GM12892 (cell line): ENCODE measurements at regions not wholly inside any gene's neighbourhood (a gene's known extent, or its start where the extent isn't known, plus 50 kb on each side); places are given as distances from the start of the nearest gene placed in this dataset.

Source experiments
- POLR2A ChIP-seq: IDR thresholded peaks from 2 replicates; pipeline ENCODE4 v1.6.1; 2011; ENCODE audit warnings: low read depth, low read length, control low read depth
- POLR2AphosphoS5 ChIP-seq: IDR thresholded peaks from 2 replicates; pipeline ENCODE4 v1.6.1; 2011; ENCODE audit warnings: low read depth, low read length, control low read depth
- TAF1 ChIP-seq: IDR thresholded peaks from 2 replicates; pipeline ENCODE4 v1.6.1; 2011; ENCODE audit warnings: low read depth, mild to moderate bottlenecking, control low read depth, low read length, borderline replicate concordance

GRCh38 chr3:176359211-176359610 lies 838.1 kb downstream of the TBL1XR1 start:
- TF ChIP-seq POLR2A (no peak), POLR2AphosphoS5 (no peak), TAF1 (no peak)
